Vagina (tissue), 2 donors: ENCODE measurements at regions not wholly inside any gene's neighbourhood (a gene's known extent, or its start where the extent isn't known, plus 50 kb on each side); places are given as distances from the start of the nearest gene placed in this dataset.

Experiments
- POLR2A ChIP-seq, 2 donors: fragments of 450-650 bp; IDR thresholded peaks; one replicate each; pipeline ENCODE4 v1.6.1; 2017; ENCODE audit warnings: antibody characterized with exemption in 2 of 2, mild to moderate bottlenecking in 2 of 2, moderate library complexity in 2 of 2
- POLR2AphosphoS5 ChIP-seq, 2 donors: sonication (generic); formaldehyde crosslinking; IDR thresholded peaks; one replicate each; pipeline ENCODE4 v1.9.0; 2017; ENCODE audit warnings: antibody characterized with exemption in 2 of 2, mild to moderate bottlenecking in 2 of 2, low read depth in 1 of 2; ENCODE audit not compliant: insufficient read depth in 1 of 2
- TF ChIP-seq, protein P1 (sequence below), 3 experiments: fragments of 450-650 bp in 2 of 3; fragments of 200-600 bp in 1 of 3; sonication (generic) in 1 of 3; IDR thresholded peaks; one replicate each; pipeline ENCODE4 v1.5.1; 2017 to 2019; ENCODE audit warnings: antibody characterized with exemption in 3 of 3, mild to moderate bottlenecking in 2 of 3, moderate library complexity in 2 of 3

DNA sequence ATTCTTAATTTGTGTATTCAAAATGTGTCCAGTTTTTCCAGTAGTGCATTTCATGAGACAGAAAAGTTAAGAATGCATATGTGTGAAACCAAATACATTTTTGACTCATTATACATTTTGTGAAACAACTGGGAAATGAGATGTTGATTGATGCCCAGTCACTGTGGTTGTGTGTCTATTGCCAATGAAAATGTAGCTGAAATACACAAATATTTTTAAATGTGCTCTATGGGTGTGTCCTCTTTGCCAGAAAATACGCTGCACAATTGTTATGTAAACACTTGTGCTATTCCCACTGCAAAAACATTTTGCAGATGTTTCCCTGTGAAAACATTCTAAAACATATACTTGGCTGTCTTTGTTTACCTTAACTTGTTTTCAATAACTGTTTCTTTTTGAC, 395.2 kb downstream of the TFEC start:
- TF ChIP-seq, protein P1, sequence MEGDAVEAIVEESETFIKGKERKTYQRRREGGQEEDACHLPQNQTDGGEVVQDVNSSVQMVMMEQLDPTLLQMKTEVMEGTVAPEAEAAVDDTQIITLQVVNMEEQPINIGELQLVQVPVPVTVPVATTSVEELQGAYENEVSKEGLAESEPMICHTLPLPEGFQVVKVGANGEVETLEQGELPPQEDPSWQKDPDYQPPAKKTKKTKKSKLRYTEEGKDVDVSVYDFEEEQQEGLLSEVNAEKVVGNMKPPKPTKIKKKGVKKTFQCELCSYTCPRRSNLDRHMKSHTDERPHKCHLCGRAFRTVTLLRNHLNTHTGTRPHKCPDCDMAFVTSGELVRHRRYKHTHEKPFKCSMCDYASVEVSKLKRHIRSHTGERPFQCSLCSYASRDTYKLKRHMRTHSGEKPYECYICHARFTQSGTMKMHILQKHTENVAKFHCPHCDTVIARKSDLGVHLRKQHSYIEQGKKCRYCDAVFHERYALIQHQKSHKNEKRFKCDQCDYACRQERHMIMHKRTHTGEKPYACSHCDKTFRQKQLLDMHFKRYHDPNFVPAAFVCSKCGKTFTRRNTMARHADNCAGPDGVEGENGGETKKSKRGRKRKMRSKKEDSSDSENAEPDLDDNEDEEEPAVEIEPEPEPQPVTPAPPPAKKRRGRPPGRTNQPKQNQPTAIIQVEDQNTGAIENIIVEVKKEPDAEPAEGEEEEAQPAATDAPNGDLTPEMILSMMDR (IDR thresholded peaks at IDR 0.05), result no peak
- TF ChIP-seq POLR2AphosphoS5 (IDR thresholded peaks at IDR 0.05; ENCODE audit: insufficient read depth in 1 of 2, low read depth in 1 of 2), result no peak
- no peak for TF ChIP-seq POLR2A (IDR thresholded peaks at IDR 0.05)
